Activated CD4-positive, CD25-positive, alpha-beta regulatory T cell treated with anti-CD3 and anti-CD28 coated beads, Interleukin-2, amount 50 U/mL, for 16 hours (primary cell): ENCODE measurements at regions not wholly inside any gene's neighbourhood (a gene's known extent, or its start where the extent isn't known, plus 50 kb on each side); places are given as distances from the start of the nearest gene placed in this dataset.

Source experiments
- DNase-seq: peaks from one replicate; pipeline ENCODE4 v3.0.0-alpha.2; 2020; ENCODE audit warnings: low read depth, low spot score

GRCh38 chr2:41662461-41662860 lies 385.4 kb upstream of the PKDCC start:
- no peak for DNase-seq

GRCh38 chr2:41663056-41663455 lies 384.8 kb upstream of the PKDCC start:
- DNase-seq = no peak

- no peak for DNase-seq
Observed at GRCh38 chr2:41668529-41668928, 379.3 kb upstream of the PKDCC start.

- no peak for DNase-seq
Observed at GRCh38 chr2:41678639-41679038, 369.2 kb upstream of the PKDCC start.

GRCh38 chr2:41686156-41686555 lies 361.7 kb upstream of the PKDCC start:
- DNase-seq = no peak

- DNase-seq = no peak
Observed at GRCh38 chr2:41691561-41691960, 356.3 kb upstream of the PKDCC start.

- no peak for DNase-seq
Observed at GRCh38 chr2:41694536-41695049, 353.2 kb upstream of the PKDCC start.

GRCh38 chr2:41695198-41696113 lies 352.4 kb upstream of the PKDCC start:
- no peak for DNase-seq

- no peak for DNase-seq
Observed at GRCh38 chr2:41697389-41697788, 350.4 kb upstream of the PKDCC start.

GRCh38 chr2:41698678-41699422 lies 349.0 kb upstream of the PKDCC start:
- DNase-seq = no peak

GRCh38 chr2:41701231-41701630 lies 346.6 kb upstream of the PKDCC start:
- DNase-seq = no peak

- no peak for DNase-seq
Observed at GRCh38 chr2:41703123-41703522, 344.7 kb upstream of the PKDCC start.

GRCh38 chr2:41705634-41706033 lies 342.2 kb upstream of the PKDCC start:
- no peak for DNase-seq

- no peak for DNase-seq
Observed at GRCh38 chr2:41706286-41706685, 341.5 kb upstream of the PKDCC start.

- no peak for DNase-seq
Observed at GRCh38 chr2:41707790-41708451, 339.9 kb upstream of the PKDCC start.

GRCh38 chr2:41709702-41710599 lies 337.9 kb upstream of the PKDCC start:
- no peak for DNase-seq

GRCh38 chr2:41710944-41711343 lies 336.9 kb upstream of the PKDCC start:
- DNase-seq = no peak

GRCh38 chr2:41711736-41712135 lies 336.1 kb upstream of the PKDCC start:
- no peak for DNase-seq

- no peak for DNase-seq
Observed at GRCh38 chr2:41716497-41716896, 331.3 kb upstream of the PKDCC start.

GRCh38 chr2:41717839-41718238 lies 330.0 kb upstream of the PKDCC start:
- no peak for DNase-seq

- DNase-seq = no peak
Observed at GRCh38 chr2:41718705-41719104, 329.1 kb upstream of the PKDCC start.
